GM12891 (cell line): ENCODE measurements at regions not wholly inside any gene's neighbourhood (a gene's known extent, or its start where the extent isn't known, plus 50 kb on each side); places are given as distances from the start of the nearest gene placed in this dataset.

Experiments
- POLR2A ChIP-seq: IDR thresholded peaks from 2 replicates; pipeline ENCODE4 v1.6.1; 2011; ENCODE audit warnings: low read depth, low read length, control low read depth
- POLR2AphosphoS5 ChIP-seq: IDR thresholded peaks from 2 replicates; pipeline ENCODE4 v1.6.1; 2011; ENCODE audit warnings: low read depth, low read length, control low read depth
- SPI1 ChIP-seq: IDR thresholded peaks from 2 replicates; pipeline ENCODE4 v1.6.1; 2011; ENCODE audit warnings: low read depth, low read length, control low read depth

- TF ChIP-seq POLR2A (no peak), SPI1 (no peak), POLR2AphosphoS5 (no peak)
Observed at GRCh38 chr5:3007577-3007976, 256.1 kb upstream of the IRX2 start.
